Breast epithelium (tissue), 3 donors: ENCODE measurements at regions not wholly inside any gene's neighbourhood (a gene's known extent, or its start where the extent isn't known, plus 50 kb on each side); places are given as distances from the start of the nearest gene placed in this dataset.

ENCODE experiments used
- CTCF ChIP-seq, 3 donors: fragments of 450-650 bp; IDR thresholded peaks; one replicate each; pipeline ENCODE4 v1.5.1; 2016 to 2017; ENCODE audit warnings: antibody characterized with exemption in 3 of 3, mild to moderate bottlenecking in 3 of 3, moderate library complexity in 3 of 3
- POLR2A ChIP-seq: fragments of 450-650 bp; IDR thresholded peaks from one replicate; pipeline ENCODE4 v1.6.1; 2016; ENCODE audit warnings: antibody characterized with exemption, mild to moderate bottlenecking, moderate library complexity

GRCh38 chr6:134741200-134741536 lies 208.7 kb downstream of the ALDH8A1 start:
- no peak for TF ChIP-seq CTCF (IDR thresholded peaks at IDR 0.05)
- no peak for TF ChIP-seq POLR2A
